ENCODE measurements at regions not wholly inside any gene's neighbourhood (a gene's known extent, or its start where the extent isn't known, plus 50 kb on each side); places are given as distances from the start of the nearest gene placed in this dataset.

DNA sequence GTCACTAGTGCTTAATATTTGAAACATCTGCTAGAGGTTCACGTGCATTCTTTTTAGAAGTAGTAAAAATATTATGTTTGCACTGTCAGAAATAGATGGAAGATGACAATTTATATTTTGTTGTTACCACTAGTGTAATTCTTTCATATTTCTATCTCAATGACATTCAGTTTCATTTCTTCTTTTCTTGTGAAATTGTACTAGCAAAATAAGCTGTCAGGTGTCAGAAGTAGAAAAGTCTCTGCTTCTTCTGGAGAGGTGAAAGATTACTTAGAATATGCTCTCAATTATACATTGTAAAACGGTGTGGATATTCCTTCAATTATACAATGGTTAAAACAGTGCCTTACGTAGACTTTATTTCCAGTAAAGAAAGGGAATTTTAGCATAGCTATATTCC, 395.4 kb downstream of the CSNK1G3 start:
- H3K4me2 ChIP-seq (ENCODE audit: insufficient read depth, low read length), result no peak overlapping the region
- dilution Hi-C loops (cut with MboI; ENCODE audit: extremely low pct_ligation_motif_present, low sequenced_read_pairs), result no loop called here
- no peaks in the 10 kb centered on the region for H3K9me1 ChIP-seq (replicated peaks; ENCODE audit: control insufficient read depth, extremely low read depth, insufficient read depth, low read length)
- H2AFZ ChIP-seq (ENCODE audit: low read depth, low read length), result no peak overlapping the region
- H3K36me3 ChIP-seq (ENCODE audit: control insufficient read depth in 2 of 2, extremely low read depth in 1 of 2, insufficient read depth in 2 of 2, low read length in 2 of 2), result no peaks in the 10 kb centered on the region
- intact Hi-C loops (cut with micrococcal nuclease), result no loop called here
- H3K9me3 ChIP-seq (replicated peaks; ENCODE audit: control insufficient read depth, insufficient read depth, low read length), result no peaks in the 10 kb centered on the region
- CTCF ChIA-PET, result no interaction called here
- H3K9ac ChIP-seq (replicated peaks; ENCODE audit: extremely low read depth, insufficient read depth, low read length), result no peak overlapping the region
- no peak overlapping the region for H3K27ac ChIP-seq (ENCODE audit: insufficient read depth, low read depth, low read length)
- H3K27me3 ChIP-seq (ENCODE audit: control insufficient read depth in 2 of 2, insufficient read depth in 2 of 2, low read length in 2 of 2), result peaks cover 0 to 2% of the 10 kb centered on the region in 2 experiments
- no peaks in the 10 kb centered on the region for H4K20me1 ChIP-seq (replicated peaks; ENCODE audit: control insufficient read depth, extremely low read depth, insufficient read depth, low read length)
- FAIRE-seq (no peak), DNase-seq (ENCODE audit: low read depth, low spot score) (no peak)
- H3K4me3 ChIP-seq (replicated peaks in 1 of 3; ENCODE audit: insufficient read depth in 1 of 3, low read depth in 1 of 3, low read length in 3 of 3), result no peak overlapping the region
- no peaks in the 10 kb centered on the region for H3K79me2 ChIP-seq (ENCODE audit: control insufficient read depth, insufficient read depth, low read length)
- no peaks in the 10 kb centered on the region for H3K4me1 ChIP-seq (ENCODE audit: control insufficient read depth, extremely low read depth, insufficient read depth, low read length)
- BruUV-seq (replicated peaks), result no TSS peak
- TF ChIP-seq EZH2 (IDR thresholded peaks at IDR 0.05; ENCODE audit: borderline replicate concordance, low read depth, low read length, severe bottlenecking), result no peak
- no peak for TF ChIP-seq JUN (IDR thresholded peaks at IDR 0.05; ENCODE audit: borderline replicate concordance, insufficient read depth, insufficient read length, low read depth)
- TF ChIP-seq, protein P1, sequence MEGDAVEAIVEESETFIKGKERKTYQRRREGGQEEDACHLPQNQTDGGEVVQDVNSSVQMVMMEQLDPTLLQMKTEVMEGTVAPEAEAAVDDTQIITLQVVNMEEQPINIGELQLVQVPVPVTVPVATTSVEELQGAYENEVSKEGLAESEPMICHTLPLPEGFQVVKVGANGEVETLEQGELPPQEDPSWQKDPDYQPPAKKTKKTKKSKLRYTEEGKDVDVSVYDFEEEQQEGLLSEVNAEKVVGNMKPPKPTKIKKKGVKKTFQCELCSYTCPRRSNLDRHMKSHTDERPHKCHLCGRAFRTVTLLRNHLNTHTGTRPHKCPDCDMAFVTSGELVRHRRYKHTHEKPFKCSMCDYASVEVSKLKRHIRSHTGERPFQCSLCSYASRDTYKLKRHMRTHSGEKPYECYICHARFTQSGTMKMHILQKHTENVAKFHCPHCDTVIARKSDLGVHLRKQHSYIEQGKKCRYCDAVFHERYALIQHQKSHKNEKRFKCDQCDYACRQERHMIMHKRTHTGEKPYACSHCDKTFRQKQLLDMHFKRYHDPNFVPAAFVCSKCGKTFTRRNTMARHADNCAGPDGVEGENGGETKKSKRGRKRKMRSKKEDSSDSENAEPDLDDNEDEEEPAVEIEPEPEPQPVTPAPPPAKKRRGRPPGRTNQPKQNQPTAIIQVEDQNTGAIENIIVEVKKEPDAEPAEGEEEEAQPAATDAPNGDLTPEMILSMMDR (IDR thresholded peaks at IDR 0.05; ENCODE audit: extremely low read depth in 1 of 2, insufficient read depth in 1 of 2, low read depth in 1 of 2, low read length in 2 of 2), result no peak
- TF ChIP-seq GATA2 (IDR thresholded peaks at IDR 0.05; ENCODE audit: insufficient read depth, insufficient read length, low read depth, low read length), result no peak
- TF ChIP-seq, protein P2, sequence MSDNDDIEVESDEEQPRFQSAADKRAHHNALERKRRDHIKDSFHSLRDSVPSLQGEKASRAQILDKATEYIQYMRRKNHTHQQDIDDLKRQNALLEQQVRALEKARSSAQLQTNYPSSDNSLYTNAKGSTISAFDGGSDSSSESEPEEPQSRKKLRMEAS (IDR thresholded peaks at IDR 0.05; ENCODE audit: insufficient read depth, insufficient read length), result no peak
- no peak for TF ChIP-seq POLR2A (IDR thresholded peaks at IDR 0.05; ENCODE audit: low read depth, low read length)
- TF ChIP-seq MYC (IDR thresholded peaks at IDR 0.05; ENCODE audit: low read depth, low read length), result no peak
- TF ChIP-seq POLR2AphosphoS5 (IDR thresholded peaks at IDR 0.05; ENCODE audit: insufficient read depth, low read depth, low read length), result no peak
- no peak for TF ChIP-seq FOS (IDR thresholded peaks at IDR 0.05; ENCODE audit: borderline replicate concordance, insufficient read depth, low read length)
- POLR2A ChIA-PET, result no interaction called here

Measured in endothelial cell of umbilical vein (primary cell).